GM12892 (cell line): ENCODE measurements at regions not wholly inside any gene's neighbourhood (a gene's known extent, or its start where the extent isn't known, plus 50 kb on each side); places are given as distances from the start of the nearest gene placed in this dataset.
"Not testable (repeated sequence)": the region's sequence is repeated elsewhere in the genome, so short reads cannot be mapped to it uniquely, and the experiment has no call there.

Experiments used
- DNase-seq: peaks from one replicate; pipeline ENCODE4 v3.0.0; 2011; ENCODE audit not compliant: insufficient read length
- FAIRE-seq: peaks from 2 replicates; lab custom pipeline; 2011; peaks lifted over from hg19 to GRCh38; lab: Jason Lieb, UNC
- POLR2A ChIP-seq: IDR thresholded peaks from 2 replicates; pipeline ENCODE4 v1.6.1; 2011; ENCODE audit warnings: low read depth, low read length, control low read depth
- POLR2AphosphoS5 ChIP-seq: IDR thresholded peaks from 2 replicates; pipeline ENCODE4 v1.6.1; 2011; ENCODE audit warnings: low read depth, low read length, control low read depth
- TAF1 ChIP-seq: IDR thresholded peaks from 2 replicates; pipeline ENCODE4 v1.6.1; 2011; ENCODE audit warnings: low read depth, mild to moderate bottlenecking, control low read depth, low read length, borderline replicate concordance

DNA sequence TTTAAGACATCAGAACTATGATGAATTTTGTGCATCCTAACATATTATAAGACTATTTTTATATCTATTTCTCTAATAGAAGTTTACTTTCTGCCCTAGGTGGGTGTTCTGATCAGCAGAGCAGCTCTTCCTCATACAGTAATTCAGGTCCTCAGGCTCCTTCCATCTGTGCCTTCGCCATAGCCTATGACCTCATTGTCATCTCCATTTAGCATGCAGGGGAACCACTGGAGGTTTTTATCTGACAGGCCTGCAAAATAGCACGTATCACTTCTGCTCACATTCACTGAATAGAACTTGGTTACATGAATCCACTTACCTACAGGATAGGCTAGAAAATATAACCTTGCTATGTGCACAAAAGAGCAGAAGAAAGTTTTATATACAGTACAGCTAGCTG is 159.4 kb upstream of the CCNH start:
- no peak for TF ChIP-seq TAF1
- no peak for TF ChIP-seq POLR2AphosphoS5
- DNase-seq (no peak), FAIRE-seq (no peak)

DNA sequence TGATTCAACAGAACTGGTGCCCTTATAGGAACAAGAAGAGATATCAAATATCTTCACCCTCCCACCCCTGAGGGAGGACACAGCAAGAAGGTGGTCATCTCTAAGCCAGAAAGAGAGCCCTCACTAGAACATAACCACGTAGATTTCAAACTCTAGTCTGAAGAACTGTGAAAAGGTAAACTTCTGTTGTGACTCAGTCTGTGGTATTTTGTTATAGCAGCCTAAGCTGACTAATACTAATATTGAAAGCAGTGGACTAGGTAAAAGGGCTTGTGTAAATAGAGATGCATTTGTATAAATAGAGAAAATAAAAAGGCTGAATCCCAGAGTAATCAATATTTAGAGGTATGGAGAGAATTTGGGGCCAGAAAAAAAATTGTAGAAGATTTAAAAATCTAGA is 157.6 kb upstream of the CCNH start:
- FAIRE-seq (no peak), DNase-seq (no peak)
- TF ChIP-seq POLR2AphosphoS5, result no peak
- TF ChIP-seq TAF1, result no peak
- TF ChIP-seq POLR2A, result no peak

DNA sequence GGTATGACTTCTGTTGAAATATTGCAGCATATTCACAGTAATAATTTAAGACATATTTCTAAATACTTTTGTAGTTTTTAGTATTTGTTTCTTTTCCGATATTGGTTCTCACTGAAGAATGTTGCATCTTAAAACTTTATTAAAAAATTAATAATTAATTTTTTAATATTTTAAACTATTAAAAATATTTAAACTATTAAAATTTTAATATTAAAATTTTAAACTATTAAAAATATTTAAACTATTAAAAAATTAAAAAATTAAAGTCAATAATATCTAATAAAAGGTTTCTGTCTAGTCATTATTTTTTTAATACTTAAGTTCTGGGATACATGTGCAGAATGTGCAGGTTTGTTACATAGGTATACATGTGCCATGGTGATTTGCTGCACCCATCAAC is 149.3 kb upstream of the CCNH start:
- FAIRE-seq, result no peak
- DNase-seq, result no peak
- TF ChIP-seq TAF1, result no peak
- TF ChIP-seq POLR2AphosphoS5, result no peak
- no peak for TF ChIP-seq POLR2A

GRCh38 chr5:87560528-87560927 is 147.8 kb upstream of the CCNH start:
- no peak for FAIRE-seq
- TF ChIP-seq POLR2A (no peak), POLR2AphosphoS5 (no peak), TAF1 (no peak)

GRCh38 chr5:87551911-87552310 is 139.2 kb upstream of the CCNH start:
- no peak for TF ChIP-seq POLR2A
- no peak for TF ChIP-seq POLR2AphosphoS5
- no peak for TF ChIP-seq TAF1
- FAIRE-seq, result no peak
- no peak for DNase-seq

More at GRCh38 chr5:87560528-87560927, 147.8 kb upstream of the CCNH start:
- no peak for DNase-seq

GRCh38 chr5:87541676-87542075 is 128.9 kb upstream of the CCNH start:
- no peak for FAIRE-seq
- no peak for TF ChIP-seq POLR2AphosphoS5
- no peak for TF ChIP-seq TAF1
- TF ChIP-seq POLR2A, result no peak

DNA sequence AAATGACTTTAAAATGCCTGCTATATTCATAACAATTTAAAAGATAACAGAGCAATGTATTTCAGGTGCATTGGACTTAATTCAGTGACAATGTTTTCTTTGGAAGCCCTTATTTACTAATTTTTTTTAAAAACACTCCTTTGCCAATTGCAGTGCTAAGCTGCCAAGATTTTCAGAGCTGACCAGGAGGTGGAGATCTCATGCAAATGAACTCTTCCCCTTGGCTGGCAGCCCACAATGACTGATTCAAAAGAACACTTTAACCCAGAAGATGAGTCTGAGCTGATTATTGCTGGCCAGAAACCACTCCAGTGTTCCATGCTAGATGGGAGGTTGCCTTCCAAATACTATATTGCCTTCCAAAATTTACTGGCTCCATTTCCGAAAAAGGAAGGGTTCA is 128.3 kb upstream of the CCNH start:
- DNase-seq, result no peak
- no peak for FAIRE-seq
- no peak for TF ChIP-seq POLR2A
- TF ChIP-seq TAF1, result no peak
- TF ChIP-seq POLR2AphosphoS5, result no peak

More at GRCh38 chr5:87541676-87542075, 128.9 kb upstream of the CCNH start:
- DNase-seq, result no peak

DNA sequence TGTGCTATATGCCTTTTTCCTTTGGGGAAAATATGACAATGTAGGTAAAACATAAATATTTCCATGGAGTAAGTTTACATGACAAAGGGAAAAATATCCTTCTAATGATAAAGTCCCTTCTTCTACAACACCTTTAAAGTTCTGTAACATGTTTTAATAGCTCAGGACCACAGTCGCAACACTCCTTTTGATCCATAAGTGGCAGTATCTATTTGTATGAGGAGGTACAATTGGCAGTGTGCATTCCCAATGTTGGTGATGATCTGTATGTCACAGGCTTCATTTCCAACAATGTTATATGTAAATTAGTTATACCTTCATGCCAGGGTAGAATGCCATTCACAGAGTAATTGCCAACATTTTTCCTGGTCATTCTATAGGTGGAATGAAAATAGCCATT is 127.1 kb upstream of the CCNH start:
- DNase-seq, result no peak
- TF ChIP-seq POLR2AphosphoS5 (no peak), POLR2A (no peak), TAF1 (no peak)
- no peak for FAIRE-seq

DNA sequence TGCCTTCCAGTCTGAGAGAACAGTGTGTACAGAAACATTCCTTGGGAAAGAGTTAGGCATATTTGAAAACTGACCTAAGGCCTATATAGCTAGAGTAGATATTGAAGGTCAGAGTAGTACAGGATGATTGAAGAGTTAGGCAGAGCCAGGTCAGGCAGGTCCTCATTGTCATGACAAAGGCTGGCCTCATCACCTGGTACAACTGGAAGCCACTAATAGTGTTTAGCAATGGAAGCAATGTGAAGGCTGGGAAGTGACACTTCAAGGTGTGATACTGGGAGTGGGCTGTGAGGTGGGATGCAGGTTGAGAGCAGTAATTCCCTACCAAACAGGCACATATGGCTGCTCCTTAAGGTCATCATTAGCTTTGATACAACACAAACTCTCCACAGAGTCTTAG is 123.6 kb upstream of the CCNH start:
- no peak for DNase-seq
- TF ChIP-seq TAF1 (no peak), POLR2A (no peak), POLR2AphosphoS5 (no peak)
- no peak for FAIRE-seq

DNA sequence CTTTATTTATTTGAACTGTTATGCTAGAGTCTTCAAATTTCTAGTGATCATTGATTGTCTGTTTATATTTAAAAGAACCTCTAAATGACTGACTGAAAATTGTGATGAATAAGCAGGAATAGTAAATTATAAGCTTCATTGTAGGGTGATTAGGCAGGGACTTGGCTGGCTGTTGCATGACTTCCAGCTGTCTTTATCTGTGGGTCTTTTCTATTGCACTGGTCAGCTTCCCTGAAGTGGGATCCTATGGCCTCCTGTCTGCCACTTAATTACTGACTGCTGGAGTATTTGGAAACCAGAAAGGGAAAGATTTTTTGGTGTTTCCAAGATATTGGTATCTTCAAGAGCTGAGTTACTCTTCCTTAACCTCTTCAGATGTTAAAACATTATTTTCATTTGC is 123.0 kb upstream of the CCNH start:
- FAIRE-seq, result no peak
- DNase-seq, result no peak
- TF ChIP-seq TAF1, result no peak
- TF ChIP-seq POLR2A, result no peak
- no peak for TF ChIP-seq POLR2AphosphoS5

DNA sequence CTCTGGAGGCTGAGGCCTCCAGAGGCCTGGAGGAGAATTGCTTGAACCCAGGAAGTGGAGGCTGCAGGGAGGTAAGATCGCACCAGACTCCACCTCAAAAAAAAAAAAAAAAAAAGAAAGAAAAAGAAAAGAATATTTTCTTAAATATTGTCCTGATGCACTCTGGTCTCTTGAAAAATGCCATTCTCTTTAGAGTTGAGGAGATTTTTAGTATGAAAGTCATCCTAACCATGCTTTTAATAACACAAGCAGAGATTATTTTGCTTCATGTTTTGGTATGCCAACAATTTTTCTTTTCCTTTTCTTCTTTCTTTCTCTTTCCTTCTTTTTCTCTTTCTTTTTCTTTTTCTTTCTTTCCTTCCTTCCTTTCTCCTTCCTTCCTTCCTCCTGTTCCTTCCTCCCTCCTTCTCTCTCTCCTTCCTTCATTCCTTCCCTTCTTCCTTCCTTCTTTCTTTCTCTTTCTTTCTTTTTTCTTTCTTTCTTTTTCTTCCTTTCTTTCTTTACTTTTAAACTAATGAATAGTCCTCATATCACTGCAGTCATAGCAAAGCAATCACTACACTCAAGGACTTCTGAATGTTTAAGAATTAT is 116.9 kb upstream of the CCNH start:
- DNase-seq (no peak), FAIRE-seq (no peak)
- TF ChIP-seq TAF1, result no peak
- TF ChIP-seq POLR2AphosphoS5, result no peak
- TF ChIP-seq POLR2A, result no peak

GRCh38 chr5:87526131-87526530 is 113.4 kb upstream of the CCNH start:
- TF ChIP-seq POLR2A, result no peak
- no peak for TF ChIP-seq TAF1
- TF ChIP-seq POLR2AphosphoS5, result no peak
- DNase-seq (no peak), FAIRE-seq (no peak)

GRCh38 chr5:87524217-87524616 is 111.5 kb upstream of the CCNH start:
- FAIRE-seq (no peak), DNase-seq (no peak)
- TF ChIP-seq POLR2A (no peak), TAF1 (no peak), POLR2AphosphoS5 (no peak)

DNA sequence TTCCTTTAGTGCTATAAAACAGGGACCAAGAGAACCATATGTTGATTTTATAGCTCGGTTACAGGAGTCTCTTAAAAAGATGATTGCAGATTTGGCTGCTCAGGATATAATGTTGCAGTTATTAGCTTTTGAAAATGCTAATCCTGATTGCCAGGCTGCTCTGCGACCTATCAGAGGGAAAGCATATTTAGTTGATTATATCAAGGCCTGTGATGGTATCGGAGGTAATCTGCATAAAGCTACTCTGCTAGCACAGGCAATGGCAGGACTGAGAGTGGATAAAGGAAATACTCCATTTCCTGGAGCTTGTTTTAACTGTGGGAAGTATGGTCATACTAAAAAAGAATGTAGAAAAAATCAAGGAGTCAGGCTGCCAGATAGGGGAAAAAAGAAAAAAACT is 99.0 kb upstream of the CCNH start:
- DNase-seq, FAIRE-seq: not testable (repeated sequence)
